Keratinocyte (primary cell): ENCODE measurements at regions not wholly inside any gene's neighbourhood (a gene's known extent, or its start where the extent isn't known, plus 50 kb on each side); places are given as distances from the start of the nearest gene placed in this dataset.
"Not testable (repeated sequence)": the region's sequence is repeated elsewhere in the genome, so short reads cannot be mapped to it uniquely, and the experiment has no call there.

ENCODE experiments used
- DNase-seq: peaks from one replicate; pipeline ENCODE4 v3.0.0-alpha.2; 2011; ENCODE audit warnings: low read depth, missing footprints, low spot score
- FAIRE-seq: peaks from 2 replicates; lab custom pipeline; 2011; peaks lifted over from hg19 to GRCh38; lab: Jason Lieb, UNC
- H2AFZ ChIP-seq: 2 replicates; pipeline ENCODE4 v1.6.0; 2012; ENCODE audit warnings: low read length, control low read depth, inconsistent platforms; ENCODE audit not compliant: control insufficient read depth
- H3K27ac ChIP-seq: 2 replicates; pipeline ENCODE4 v1.5.1; 2011; ENCODE audit warnings: low read length; ENCODE audit not compliant: control insufficient read depth, insufficient read depth
- H3K27me3 ChIP-seq: 3 replicates; pipeline ENCODE4 v1.6.0; 2011; ENCODE audit warnings: low read length; ENCODE audit not compliant: control insufficient read depth, insufficient read depth; ENCODE audit errors: extremely low read depth
- H3K36me3 ChIP-seq, 2 experiments: 2 replicates in 1 of 2; 3 replicates in 1 of 2; pipeline ENCODE4 v1.5.1; 2011; ENCODE audit warnings: low read length in 2 of 2, mild to moderate bottlenecking in 1 of 2; ENCODE audit not compliant: control insufficient read depth in 2 of 2, insufficient read depth in 2 of 2; ENCODE audit errors: extremely low read depth in 1 of 2
- H3K4me1 ChIP-seq: 3 replicates; pipeline ENCODE4 v1.5.1; 2011; ENCODE audit warnings: low read length; ENCODE audit not compliant: control insufficient read depth, insufficient read depth; ENCODE audit errors: extremely low read depth
- H3K4me2 ChIP-seq: 3 replicates; pipeline ENCODE4 v1.6.0; 2011; ENCODE audit warnings: low read depth, low read length; ENCODE audit not compliant: control insufficient read depth, insufficient read depth; ENCODE audit errors: extremely low read depth
- H3K4me3 ChIP-seq, 3 experiments: fragments of 200-600 bp in 1 of 3; sonication (generic) in 1 of 3; 2 replicates in 2 of 3; 3 replicates in 1 of 3; pipeline ENCODE4 v1.5.1; 2011 to 2016; ENCODE audit warnings: low read length in 3 of 3, mild to moderate bottlenecking in 3 of 3, control low read depth in 2 of 3, inconsistent platforms in 1 of 3, low read depth in 1 of 3, mixed read lengths in 1 of 3, mixed run types in 1 of 3, moderate library complexity in 1 of 3; ENCODE audit not compliant: control insufficient read depth in 2 of 3, insufficient read depth in 2 of 3; ENCODE audit errors: extremely low read depth in 1 of 3
- H3K79me2 ChIP-seq: 2 replicates; pipeline ENCODE4 v1.6.0; 2012; ENCODE audit warnings: low read length; ENCODE audit not compliant: control insufficient read depth, insufficient read depth
- H3K9ac ChIP-seq: 3 replicates; pipeline ENCODE4 v1.6.0; 2011; ENCODE audit warnings: low read length; ENCODE audit not compliant: control insufficient read depth, insufficient read depth; ENCODE audit errors: extremely low read depth
- H3K9me1 ChIP-seq: 3 replicates; pipeline ENCODE4 v1.6.0; 2011; ENCODE audit warnings: low read length; ENCODE audit not compliant: control insufficient read depth, insufficient read depth; ENCODE audit errors: extremely low read depth
- H3K9me3 ChIP-seq: 2 replicates; pipeline ENCODE4 v1.5.1; 2012; ENCODE audit warnings: low read depth, low read length; ENCODE audit not compliant: control insufficient read depth
- H4K20me1 ChIP-seq: 3 replicates; pipeline ENCODE4 v1.6.0; 2011; ENCODE audit warnings: low read length; ENCODE audit not compliant: control insufficient read depth, insufficient read depth; ENCODE audit errors: extremely low read depth
- CTCF ChIP-seq, 3 experiments: IDR thresholded peaks in 1 of 3; conservative IDR thresholded peaks in 1 of 3; optimal IDR thresholded peaks in 1 of 3; 2 replicates in 2 of 3; 3 replicates in 1 of 3; pipeline versions ENCODE3 to v1.5.1; 2011; ENCODE audit warnings: low read length in 3 of 3, mild to moderate bottlenecking in 3 of 3, moderate library complexity in 2 of 3, control low read depth in 1 of 3, inconsistent platforms in 1 of 3; ENCODE audit not compliant: insufficient read depth in 2 of 3; ENCODE audit errors: extremely low read depth in 1 of 3
- EZH2 ChIP-seq: IDR thresholded peaks from one replicate; pipeline ENCODE4 v1.6.1; 2012; ENCODE audit warnings: inconsistent platforms, mild to moderate bottlenecking, low read length, moderate library complexity
- dilution Hi-C: fragments of 300-500 bp; cut with MboI; formaldehyde crosslinking; loops from one replicate; pipeline ENCODE4 v1.7.0; 2020; ENCODE audit warnings: low sequenced_read_pairs; ENCODE audit not compliant: extremely low pct_ligation_motif_present

- H2AFZ ChIP-seq: no peak overlapping the region
- no peak for FAIRE-seq
Observed at GRCh38 chr2:181798022-181798421, 93.5 kb upstream of the ITPRID2 start.

GRCh38 chr2:181802300-181802699 lies 89.2 kb upstream of the ITPRID2 start:
- H3K9me3 ChIP-seq, FAIRE-seq, H3K79me2 ChIP-seq, H2AFZ ChIP-seq, H3K27ac ChIP-seq, DNase-seq, H3K9ac ChIP-seq, H3K4me1 ChIP-seq, H3K36me3 ChIP-seq, H3K4me2 ChIP-seq, H3K4me3 ChIP-seq, dilution Hi-C loops, H3K9me1 ChIP-seq, H4K20me1 ChIP-seq, H3K27me3 ChIP-seq: not testable (repeated sequence)

More at GRCh38 chr2:181798022-181798421, 93.5 kb upstream of the ITPRID2 start:
- Histone ChIP-seq H3K4me1 (no peaks in the 10 kb centered on the region), H3K4me2 (no peak overlapping the region), H3K9ac (no peak overlapping the region), H4K20me1 (no peaks in the 10 kb centered on the region), H3K27ac (no peak overlapping the region), H3K9me1 (no peaks in the 10 kb centered on the region), H3K79me2 (no peaks in the 10 kb centered on the region), H3K9me3 (peaks cover 2% of the 10 kb centered on the region), H3K36me3 (no peaks in the 10 kb centered on the region), H3K27me3 (no peaks in the 10 kb centered on the region), H3K4me3 (no peak overlapping the region)
- no peak for DNase-seq
- dilution Hi-C loops: no loop called here
- TF ChIP-seq EZH2 (no peak), CTCF (optimal IDR thresholded peaks at IDR 0.05 in 1 of 3, IDR thresholded peaks at IDR 0.05 in 1 of 3, conservative IDR thresholded peaks at IDR 0.05 in 1 of 3; ENCODE audit: extremely low read depth in 1 of 3, insufficient read depth in 2 of 3, low read length in 3 of 3) (no peak)

- DNase-seq: not testable (repeated sequence)
Observed at GRCh38 chr2:181803903-181804799, 87.4 kb upstream of the ITPRID2 start.

More at GRCh38 chr2:181803903-181804799, 87.4 kb upstream of the ITPRID2 start:
- H3K9me1 ChIP-seq, H3K9me3 ChIP-seq, H3K79me2 ChIP-seq, H3K4me3 ChIP-seq, H3K4me2 ChIP-seq, H4K20me1 ChIP-seq, H3K4me1 ChIP-seq, H3K9ac ChIP-seq, dilution Hi-C loops, H3K27me3 ChIP-seq, H3K36me3 ChIP-seq, H2AFZ ChIP-seq, H3K27ac ChIP-seq, FAIRE-seq: not testable (repeated sequence)
